ENCODE measurements at regions not wholly inside any gene's neighbourhood (a gene's known extent, or its start where the extent isn't known, plus 50 kb on each side); places are given as distances from the start of the nearest gene placed in this dataset.
"Not testable (repeated sequence)": the region's sequence is repeated elsewhere in the genome, so short reads cannot be mapped to it uniquely, and the experiment has no call there.

GRCh38 chr14:71165121-71166031, 258.1 kb downstream of the PCNX1 start:
- no peak for DNase-seq

GRCh38 chr14:71166180-71166837, 259.1 kb downstream of the PCNX1 start:
- no peak for DNase-seq

- DNase-seq: not testable (repeated sequence)
Measured at GRCh38 chr14:71167325-71167950, 260.2 kb downstream of the PCNX1 start.

- DNase-seq: not testable (repeated sequence)
Measured at GRCh38 chr14:71168161-71168560, 260.9 kb downstream of the PCNX1 start.

GRCh38 chr14:71168564-71169427, 261.5 kb downstream of the PCNX1 start:
- no peak for DNase-seq

GRCh38 chr14:71169861-71170260, 262.6 kb downstream of the PCNX1 start:
- DNase-seq: no peak

- no peak for DNase-seq
Measured at GRCh38 chr14:71175491-71175890, 268.2 kb downstream of the PCNX1 start.

GRCh38 chr14:71179066-71179465, 271.8 kb downstream of the PCNX1 start:
- DNase-seq: no peak

- DNase-seq: no peak
Measured at GRCh38 chr14:71180397-71180796, 273.1 kb downstream of the PCNX1 start.

- DNase-seq: no peak
Measured at GRCh38 chr14:71181215-71182003, 274.1 kb downstream of the PCNX1 start.

GRCh38 chr14:71183876-71184689, 276.8 kb downstream of the PCNX1 start:
- DNase-seq: no peak

- DNase-seq: no peak
Measured at GRCh38 chr14:71185637-71186036, 278.4 kb downstream of the PCNX1 start.

GRCh38 chr14:71187633-71188356, 280.5 kb downstream of the PCNX1 start:
- no peak for DNase-seq

- no peak for DNase-seq
Measured at GRCh38 chr14:71190770-71191374, 283.6 kb downstream of the PCNX1 start.

- no peak for DNase-seq
Measured at GRCh38 chr14:71193663-71194062, 286.4 kb downstream of the PCNX1 start.

- DNase-seq: no peak
Measured at GRCh38 chr14:71194251-71194650, 287.0 kb downstream of the PCNX1 start.

- no peak for DNase-seq
Measured at GRCh38 chr14:71196921-71197320, 289.7 kb downstream of the PCNX1 start.

GRCh38 chr14:71198687-71199086, 291.4 kb downstream of the PCNX1 start:
- no peak for DNase-seq

GRCh38 chr14:71201840-71202239, 294.6 kb downstream of the PCNX1 start:
- no peak for DNase-seq

- DNase-seq: no peak
Measured at GRCh38 chr14:71202881-71203280, 295.6 kb downstream of the PCNX1 start.

All from NCI-H1417 treated with DMSO at 0.1 percent for 48 hours (cell line).